Chondrocyte (in vitro differentiated cells): ENCODE measurements at regions not wholly inside any gene's neighbourhood (a gene's known extent, or its start where the extent isn't known, plus 50 kb on each side); places are given as distances from the start of the nearest gene placed in this dataset.
"Not testable (repeated sequence)": the region's sequence is repeated elsewhere in the genome, so short reads cannot be mapped to it uniquely, and the experiment has no call there.

Source experiments
- DNase-seq: peaks from one replicate; pipeline ENCODE4 v3.0.0; 2021; ENCODE audit warnings: mixed read lengths, low spot score
- H3K27ac Mint-ChIP-seq: one replicate; pipeline ENCODE4 v1.8.0; 2021; ENCODE audit warnings: mild to moderate bottlenecking, moderate library complexity, mixed read lengths; ENCODE audit not compliant: unreplicated experiment
- H3K27me3 Mint-ChIP-seq: 2 replicates; pipeline ENCODE4 v1.8.0; 2021; ENCODE audit warnings: low read depth, mixed read lengths
- H3K36me3 Mint-ChIP-seq: 2 replicates; pipeline ENCODE4 v1.8.0; 2021; ENCODE audit warnings: low read depth, mixed read lengths
- H3K4me1 Mint-ChIP-seq: 2 replicates; pipeline ENCODE4 v1.8.0; 2021; ENCODE audit warnings: low read depth, mild to moderate bottlenecking, mixed read lengths
- H3K4me3 Mint-ChIP-seq: one replicate; pipeline ENCODE4 v1.8.0; 2021; ENCODE audit warnings: mild to moderate bottlenecking, moderate library complexity, mixed read lengths; ENCODE audit not compliant: unreplicated experiment
- H3K9me3 Mint-ChIP-seq: 2 replicates; pipeline ENCODE4 v1.8.0; 2021; ENCODE audit warnings: low read depth, mixed read lengths
- CTCF ChIP-seq: fragments of 200-600 bp; sonication (generic); IDR thresholded peaks from 2 replicates; pipeline ENCODE4 v1.5.0; 2021; ENCODE audit warnings: antibody characterized with exemption, mild to moderate bottlenecking, moderate library complexity

GRCh38 chr17:31678431-31678830, 180.6 kb downstream of the COPRS start:
- no peak for DNase-seq
- Mint-ChIP-seq H3K27ac (no peak overlapping the region), H3K27me3 (no peaks in the 10 kb centered on the region), H3K36me3 (no peaks in the 10 kb centered on the region), H3K4me1 (peaks cover 23% of the 10 kb centered on the region), H3K9me3 (no peaks in the 10 kb centered on the region), H3K4me3 (no peak overlapping the region)
- no peak for TF ChIP-seq CTCF

- H3K9me3 Mint-ChIP-seq, result no peaks in the 10 kb centered on the region
- TF ChIP-seq CTCF, result no peak
- H3K36me3 Mint-ChIP-seq, result no peaks in the 10 kb centered on the region
- no peak for DNase-seq
- H3K27me3 Mint-ChIP-seq, result no peaks in the 10 kb centered on the region
- peaks cover 23% of the 10 kb centered on the region for H3K4me1 Mint-ChIP-seq
- H3K4me3 Mint-ChIP-seq, result no peak overlapping the region
- H3K27ac Mint-ChIP-seq, result no peak overlapping the region
Observed at GRCh38 chr17:31677681-31678080, 181.4 kb downstream of the COPRS start.

- Mint-ChIP-seq H3K9me3 (no peaks in the 10 kb centered on the region), H3K27me3 (no peaks in the 10 kb centered on the region), H3K4me1 (peaks cover 29% of the 10 kb centered on the region), H3K36me3 (no peaks in the 10 kb centered on the region), H3K4me3 (no peak overlapping the region), H3K27ac (no peak overlapping the region)
- no peak for TF ChIP-seq CTCF
- DNase-seq, result no peak
Observed at GRCh38 chr17:31677036-31677435, 182.0 kb downstream of the COPRS start.

- H3K27ac Mint-ChIP-seq, H3K4me3 Mint-ChIP-seq, H3K27me3 Mint-ChIP-seq, H3K9me3 Mint-ChIP-seq, DNase-seq, H3K36me3 Mint-ChIP-seq: not testable (repeated sequence)
- H3K4me1 Mint-ChIP-seq, result peaks cover 32% of the 10 kb centered on the region
Observed at GRCh38 chr17:31675392-31675791, 183.7 kb downstream of the COPRS start.

- Mint-ChIP-seq H3K27ac (peak overlapping the region; percentile 83), H3K36me3 (no peaks in the 10 kb centered on the region), H3K4me3 (no peak overlapping the region), H3K4me1 (peaks cover 32% of the 10 kb centered on the region), H3K9me3 (no peaks in the 10 kb centered on the region), H3K27me3 (no peaks in the 10 kb centered on the region)
- no peak for DNase-seq
- TF ChIP-seq CTCF, result no peak
Observed at GRCh38 chr17:31674717-31675349, 184.2 kb downstream of the COPRS start.

GRCh38 chr17:31674305-31674704, 184.7 kb downstream of the COPRS start:
- no peak for TF ChIP-seq CTCF
- no peak for DNase-seq
- Mint-ChIP-seq H3K4me1 (peaks cover 32% of the 10 kb centered on the region), H3K36me3 (peaks cover 1% of the 10 kb centered on the region), H3K27me3 (no peaks in the 10 kb centered on the region), H3K9me3 (peaks cover 5% of the 10 kb centered on the region), H3K27ac (peak overlapping the region; percentile 83), H3K4me3 (no peak overlapping the region)
